ENCODE measurements at regions not wholly inside any gene's neighbourhood (a gene's known extent, or its start where the extent isn't known, plus 50 kb on each side); places are given as distances from the start of the nearest gene placed in this dataset.

DNA sequence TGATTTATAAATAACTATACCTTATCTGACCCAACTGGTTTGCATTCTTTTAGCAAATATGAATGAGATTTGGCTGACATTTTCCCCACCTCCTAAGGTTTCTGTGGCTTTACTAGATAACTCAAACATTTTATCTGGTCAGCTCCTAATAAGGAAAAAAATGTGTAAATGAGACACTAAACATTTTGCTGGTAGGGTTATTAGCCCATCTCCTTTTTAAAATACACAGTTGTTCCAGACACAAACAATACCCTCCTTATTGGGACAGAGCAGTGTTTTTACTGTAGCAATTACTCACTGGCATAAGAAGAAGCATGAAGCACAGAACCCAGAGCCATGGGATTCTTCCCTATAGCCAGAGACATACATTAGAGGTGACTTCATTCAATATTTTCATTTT lies 53.8 kb upstream of the NUF2 start:
- H3K27ac Mint-ChIP-seq (ENCODE audit: low read depth, unreplicated experiment), result no peak overlapping the region
- H3K4me1 Mint-ChIP-seq (ENCODE audit: insufficient read depth, unreplicated experiment), result no peaks in the 10 kb centered on the region
- H3K9me3 Mint-ChIP-seq (ENCODE audit: unreplicated experiment), result no peaks in the 10 kb centered on the region
- CTCF ChIA-PET, result interaction anchor here (1.7 kb wide), 1 partner anchor 420 kb away, joined by 5 read pairs; no protein-coding TSS in a partner anchor
- no peak for DNase-seq (ENCODE audit: unreplicated experiment)
- POLR2A ChIA-PET, result interaction anchor here (0.6 to 0.7 kb wide), 2 partner anchors 9 to 58 kb away, joined by 3 read pairs; no protein-coding TSS in a partner anchor
- BruUV-seq (replicated peaks), result no TSS peak
- intact Hi-C loops (cut with micrococcal nuclease), result no loop called here
- H3K4me3 Mint-ChIP-seq (ENCODE audit: unreplicated experiment), result no peak overlapping the region
- H3K27me3 Mint-ChIP-seq (ENCODE audit: insufficient read depth, unreplicated experiment), result no peaks in the 10 kb centered on the region
- H3K36me3 Mint-ChIP-seq (ENCODE audit: insufficient read depth, unreplicated experiment), result no peaks in the 10 kb centered on the region
- no peak for TF ChIP-seq CTCF (IDR thresholded peaks at IDR 0.05; ENCODE audit: unreplicated experiment)

DNA sequence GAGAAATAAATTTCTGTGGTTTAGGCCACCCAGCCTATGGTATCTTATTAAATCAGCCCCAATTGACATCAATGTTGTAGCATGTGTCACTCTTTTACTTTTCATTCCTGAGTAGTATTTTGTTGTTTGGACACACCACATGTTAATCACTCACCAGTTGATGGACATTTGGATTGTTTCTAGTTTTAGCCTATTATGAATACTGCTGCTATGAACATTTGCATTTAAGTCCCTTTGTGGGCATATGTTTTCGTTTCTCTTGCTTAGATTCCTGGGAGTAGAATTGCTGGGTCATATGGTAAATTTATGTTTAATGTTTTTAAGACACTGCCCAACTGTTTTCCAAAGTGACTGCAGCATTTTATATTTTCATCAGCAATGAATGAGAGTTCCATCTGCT lies 50.2 kb upstream of the NUF2 start:
- Mint-ChIP-seq H3K4me3 (ENCODE audit: unreplicated experiment) (no peak overlapping the region), H3K27me3 (ENCODE audit: insufficient read depth, unreplicated experiment) (no peaks in the 10 kb centered on the region), H3K9me3 (ENCODE audit: unreplicated experiment) (no peaks in the 10 kb centered on the region), H3K4me1 (ENCODE audit: insufficient read depth, unreplicated experiment) (no peaks in the 10 kb centered on the region), H3K27ac (ENCODE audit: low read depth, unreplicated experiment) (no peak overlapping the region), H3K36me3 (ENCODE audit: insufficient read depth, unreplicated experiment) (no peaks in the 10 kb centered on the region)
- intact Hi-C loops (cut with micrococcal nuclease), result no loop called here
- BruUV-seq (replicated peaks), result no TSS peak
- no peak for TF ChIP-seq CTCF (IDR thresholded peaks at IDR 0.05; ENCODE audit: unreplicated experiment)
- ChIA-PET POLR2A (no interaction called here), CTCF (no interaction called here)
- no peak for DNase-seq (ENCODE audit: unreplicated experiment)
